ENCODE measurements at regions not wholly inside any gene's neighbourhood (a gene's known extent, or its start where the extent isn't known, plus 50 kb on each side); places are given as distances from the start of the nearest gene placed in this dataset.
A peak's percentile ranks its signal among the peaks of the same experiment; 100 is the strongest.

GRCh38 chr14:49019467-49020115 is 566.6 kb downstream of the RPS29 start:
- Mint-ChIP-seq H3K4me3 (no peak overlapping the region), H3K27ac (no peak overlapping the region), H3K27me3 (no peaks in the 10 kb centered on the region), H3K36me3 (ENCODE audit: insufficient read depth) (no peaks in the 10 kb centered on the region), H3K9me3 (peaks cover 0 to 2% of the 10 kb centered on the region in 2 donors), H3K4me1 (ENCODE audit: low read depth in 2 of 2) (no peaks in the 10 kb centered on the region)
- DNase-seq (no peak), ATAC-seq (replicated peaks) (peak; percentile 33)

GRCh38 chr14:49017447-49017846 is 568.7 kb downstream of the RPS29 start:
- Mint-ChIP-seq H3K27ac (no peak overlapping the region), H3K27me3 (no peaks in the 10 kb centered on the region), H3K9me3 (peaks cover 0 to 2% of the 10 kb centered on the region in 2 donors), H3K36me3 (ENCODE audit: insufficient read depth) (no peaks in the 10 kb centered on the region), H3K4me3 (no peak overlapping the region), H3K4me1 (ENCODE audit: low read depth in 2 of 2) (no peaks in the 10 kb centered on the region)
- ATAC-seq (replicated peaks) (no peak), DNase-seq (no peak)

GRCh38 chr14:49016381-49016780 is 569.8 kb downstream of the RPS29 start:
- no peak overlapping the region for H3K4me3 Mint-ChIP-seq
- no peaks in the 10 kb centered on the region for H3K4me1 Mint-ChIP-seq (ENCODE audit: low read depth in 2 of 2)
- no peak for ATAC-seq (replicated peaks)
- H3K27ac Mint-ChIP-seq = no peak overlapping the region
- no peaks in the 10 kb centered on the region for H3K27me3 Mint-ChIP-seq
- no peak for DNase-seq
- H3K36me3 Mint-ChIP-seq (ENCODE audit: insufficient read depth) = no peaks in the 10 kb centered on the region
- H3K9me3 Mint-ChIP-seq = peaks cover 0 to 2% of the 10 kb centered on the region in 2 donors

- no peaks in the 10 kb centered on the region for H3K4me1 Mint-ChIP-seq (ENCODE audit: low read depth in 2 of 2)
- peaks cover 0 to 2% of the 10 kb centered on the region in 2 donors for H3K9me3 Mint-ChIP-seq
- ATAC-seq (replicated peaks) (no peak), DNase-seq (no peak)
- H3K36me3 Mint-ChIP-seq (ENCODE audit: insufficient read depth) = no peaks in the 10 kb centered on the region
- no peaks in the 10 kb centered on the region for H3K27me3 Mint-ChIP-seq
- H3K4me3 Mint-ChIP-seq = no peak overlapping the region
- no peak overlapping the region for H3K27ac Mint-ChIP-seq
These were observed 571.7 kb downstream of the RPS29 start for GRCh38 chr14:49014476-49014875.

DNA sequence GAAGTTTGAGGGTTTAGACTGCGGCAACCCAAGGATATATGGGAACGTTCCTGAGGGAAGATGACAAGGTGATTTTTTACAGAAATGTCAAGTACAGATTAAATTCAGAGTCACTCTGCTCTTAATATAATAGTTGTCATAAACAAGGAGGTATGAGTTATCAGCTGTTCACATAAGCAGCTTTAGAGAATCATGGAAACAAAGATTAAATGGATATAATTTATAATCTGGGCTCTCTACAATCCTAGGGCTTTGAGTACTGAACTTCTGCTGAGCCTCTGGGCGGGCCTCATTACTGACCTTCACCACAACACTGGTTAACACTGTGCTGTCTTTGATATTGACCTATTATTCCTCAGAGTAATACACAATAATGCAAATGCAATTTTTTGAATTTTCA is 577.8 kb downstream of the RPS29 start:
- Mint-ChIP-seq H3K9me3 (peaks cover 2 to 9% of the 10 kb centered on the region in 2 donors), H3K36me3 (ENCODE audit: insufficient read depth) (no peaks in the 10 kb centered on the region), H3K4me3 (no peak overlapping the region), H3K4me1 (ENCODE audit: low read depth in 2 of 2) (no peaks in the 10 kb centered on the region), H3K27ac (no peak overlapping the region), H3K27me3 (no peaks in the 10 kb centered on the region)
- ATAC-seq (replicated peaks) (no peak), DNase-seq (no peak)

GRCh38 chr14:48991141-48991540 is 595.0 kb downstream of the RPS29 start:
- Mint-ChIP-seq H3K9me3 (no peaks in the 10 kb centered on the region), H3K27me3 (no peaks in the 10 kb centered on the region), H3K4me3 (no peak overlapping the region), H3K4me1 (ENCODE audit: low read depth in 2 of 2) (no peaks in the 10 kb centered on the region), H3K36me3 (ENCODE audit: insufficient read depth) (no peaks in the 10 kb centered on the region), H3K27ac (no peak overlapping the region)
- DNase-seq (no peak), ATAC-seq (replicated peaks) (no peak)

GRCh38 chr14:48983351-48983888 is 602.8 kb downstream of the RPS29 start:
- Mint-ChIP-seq H3K9me3 (peaks cover 2 to 8% of the 10 kb centered on the region in 2 donors), H3K36me3 (ENCODE audit: insufficient read depth) (no peaks in the 10 kb centered on the region), H3K4me1 (ENCODE audit: low read depth in 2 of 2) (no peaks in the 10 kb centered on the region), H3K4me3 (no peak overlapping the region), H3K27ac (no peak overlapping the region), H3K27me3 (no peaks in the 10 kb centered on the region)
- DNase-seq = no peak
- ATAC-seq (replicated peaks) = no peak

DNA sequence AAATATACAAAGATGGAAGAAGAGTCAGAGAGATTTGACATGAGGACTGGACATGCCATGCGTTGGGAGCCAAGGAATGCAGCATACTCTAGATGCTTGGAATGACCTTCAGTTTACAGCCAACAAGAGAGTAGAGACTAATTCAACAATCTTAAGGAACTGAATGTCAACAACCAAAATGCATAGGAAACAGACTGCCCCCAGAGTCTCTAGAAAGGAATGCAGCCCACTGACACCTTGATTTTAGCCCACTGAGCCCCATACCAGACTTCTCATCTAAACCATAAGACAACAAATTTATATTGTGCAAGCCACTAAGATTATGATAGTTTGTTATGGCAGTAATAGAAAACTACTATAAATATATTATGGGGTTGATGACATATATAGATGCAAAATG is 611.2 kb downstream of the RPS29 start:
- ATAC-seq (replicated peaks) = no peak
- peaks cover 6 to 20% of the 10 kb centered on the region in 2 donors for H3K9me3 Mint-ChIP-seq
- no peak for DNase-seq
- H3K4me3 Mint-ChIP-seq = no peak overlapping the region
- no peaks in the 10 kb centered on the region for H3K36me3 Mint-ChIP-seq (ENCODE audit: insufficient read depth)
- H3K27me3 Mint-ChIP-seq = no peaks in the 10 kb centered on the region
- H3K4me1 Mint-ChIP-seq (ENCODE audit: low read depth in 2 of 2) = no peaks in the 10 kb centered on the region
- H3K27ac Mint-ChIP-seq = no peak overlapping the region

- Mint-ChIP-seq H3K4me3 (no peak overlapping the region), H3K27me3 (no peaks in the 10 kb centered on the region), H3K36me3 (ENCODE audit: insufficient read depth) (no peaks in the 10 kb centered on the region), H3K9me3 (peaks cover 3 to 12% of the 10 kb centered on the region in 2 donors), H3K4me1 (ENCODE audit: low read depth in 2 of 2) (no peaks in the 10 kb centered on the region), H3K27ac (no peak overlapping the region)
- ATAC-seq (replicated peaks) = no peak
- no peak for DNase-seq
These were observed 613.0 kb downstream of the RPS29 start for GRCh38 chr14:48973151-48973550.

- H3K4me1 Mint-ChIP-seq (ENCODE audit: low read depth in 2 of 2) = no peaks in the 10 kb centered on the region
- no peak for DNase-seq
- H3K4me3 Mint-ChIP-seq = no peak overlapping the region
- H3K27ac Mint-ChIP-seq = no peak overlapping the region
- no peaks in the 10 kb centered on the region for H3K27me3 Mint-ChIP-seq
- ATAC-seq (replicated peaks) = no peak
- H3K36me3 Mint-ChIP-seq (ENCODE audit: insufficient read depth) = no peaks in the 10 kb centered on the region
- H3K9me3 Mint-ChIP-seq = peaks cover 6 to 12% of the 10 kb centered on the region in 2 donors
These were observed 615.2 kb downstream of the RPS29 start for GRCh38 chr14:48970943-48971342.

DNA sequence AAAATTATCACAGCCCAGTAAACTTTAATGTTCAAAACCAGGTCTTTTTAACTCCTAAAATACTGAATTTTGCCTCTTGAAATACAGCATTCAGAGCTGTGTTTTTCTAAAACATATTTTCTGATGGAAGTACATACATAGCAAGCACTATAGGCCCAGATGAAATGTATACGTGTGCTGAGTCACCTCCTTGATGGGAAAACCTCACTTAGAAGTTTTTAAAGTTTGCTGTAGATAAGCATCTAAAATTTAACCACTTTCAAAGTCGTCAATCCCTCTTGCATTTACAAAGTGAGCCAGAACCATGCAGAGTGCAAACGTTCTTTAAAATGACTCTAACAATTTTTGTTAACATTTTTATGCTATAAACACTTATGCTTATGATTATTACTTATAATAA is 618.8 kb downstream of the RPS29 start:
- ATAC-seq (replicated peaks) (no peak), DNase-seq (no peak)
- Mint-ChIP-seq H3K27ac (no peak overlapping the region), H3K4me3 (no peak overlapping the region), H3K36me3 (ENCODE audit: insufficient read depth) (no peaks in the 10 kb centered on the region), H3K4me1 (ENCODE audit: low read depth in 2 of 2) (no peaks in the 10 kb centered on the region), H3K27me3 (no peaks in the 10 kb centered on the region), H3K9me3 (peaks cover 0 to 6% of the 10 kb centered on the region in 2 donors)

- H3K27ac Mint-ChIP-seq = no peak overlapping the region
- no peak for DNase-seq
- ATAC-seq (replicated peaks) = no peak
These were observed 622.9 kb downstream of the RPS29 start for GRCh38 chr14:48963231-48963790.

GRCh38 chr14:48957486-48957885 is 628.7 kb downstream of the RPS29 start:
- Mint-ChIP-seq H3K27me3 (no peaks in the 10 kb centered on the region), H3K27ac (no peak overlapping the region), H3K4me1 (ENCODE audit: low read depth in 2 of 2) (no peaks in the 10 kb centered on the region), H3K36me3 (ENCODE audit: insufficient read depth) (no peaks in the 10 kb centered on the region), H3K9me3 (peaks cover 7 to 21% of the 10 kb centered on the region in 2 donors), H3K4me3 (no peak overlapping the region)
- DNase-seq = no peak
- ATAC-seq (replicated peaks) = no peak

More at GRCh38 chr14:48963231-48963790, 622.9 kb downstream of the RPS29 start:
- Mint-ChIP-seq H3K36me3 (ENCODE audit: insufficient read depth) (no peaks in the 10 kb centered on the region), H3K27me3 (no peaks in the 10 kb centered on the region), H3K4me3 (no peak overlapping the region), H3K4me1 (ENCODE audit: low read depth in 2 of 2) (no peaks in the 10 kb centered on the region), H3K9me3 (peaks cover 11 to 14% of the 10 kb centered on the region in 2 donors)

- DNase-seq (no peak), ATAC-seq (replicated peaks) (no peak)
- no peak overlapping the region for H3K4me3 Mint-ChIP-seq
- H3K9me3 Mint-ChIP-seq = peaks cover 4 to 15% of the 10 kb centered on the region in 2 donors
- H3K27me3 Mint-ChIP-seq = no peaks in the 10 kb centered on the region
- no peaks in the 10 kb centered on the region for H3K36me3 Mint-ChIP-seq (ENCODE audit: insufficient read depth)
- no peaks in the 10 kb centered on the region for H3K4me1 Mint-ChIP-seq (ENCODE audit: low read depth in 2 of 2)
- no peak overlapping the region for H3K27ac Mint-ChIP-seq
These were observed 630.3 kb downstream of the RPS29 start for GRCh38 chr14:48955857-48956256.
